ENCODE measurements at regions not wholly inside any gene's neighbourhood (a gene's known extent, or its start where the extent isn't known, plus 50 kb on each side); places are given as distances from the start of the nearest gene placed in this dataset.
A peak's percentile ranks its signal among the peaks of the same experiment; 100 is the strongest.

GRCh38 chr1:87521452-87521851 is 192.8 kb downstream of the LMO4 start:
- Histone ChIP-seq H3K9me3 (ENCODE audit: control insufficient read depth, insufficient read depth, low read depth, low read length) (no peaks in the 10 kb centered on the region), H3K36me3 (ENCODE audit: control insufficient read depth, insufficient read depth, low read length) (no peaks in the 10 kb centered on the region), H3K79me2 (ENCODE audit: control insufficient read depth, insufficient read depth, low read length) (no peaks in the 10 kb centered on the region), H3K4me1 (ENCODE audit: control insufficient read depth, extremely low read depth, insufficient read depth, low read length) (no peaks in the 10 kb centered on the region), H3K9ac (ENCODE audit: insufficient read depth, low read length) (no peak overlapping the region), H3K27ac (ENCODE audit: insufficient read depth, low read length) (no peak overlapping the region), H3K4me3 (replicated peaks in 1 of 4; ENCODE audit: control extremely low read depth in 1 of 4, insufficient read depth in 1 of 4, low read depth in 3 of 4, low read length in 4 of 4) (no peak overlapping the region), H4K20me1 (ENCODE audit: control insufficient read depth, extremely low read depth, insufficient read depth, low read length) (no peaks in the 10 kb centered on the region), H3K4me2 (ENCODE audit: extremely low read depth, insufficient read depth, low read length) (no peak overlapping the region), H3K27me3 (ENCODE audit: control insufficient read depth, insufficient read depth, low read length) (no peaks in the 10 kb centered on the region), H2AFZ (ENCODE audit: low read length) (no peak overlapping the region)
- TF ChIP-seq CTCF (conservative IDR thresholded peaks at IDR 0.05 in 1 of 2, IDR thresholded peaks at IDR 0.05 in 1 of 2; ENCODE audit: low read depth in 1 of 2, low read length in 2 of 2) (no peak), EZH2 (IDR thresholded peaks at IDR 0.05; ENCODE audit: low read length, missing control alignments) (no peak)
- DNase-seq (ENCODE audit: low read depth in 2 of 2): no peak

GRCh38 chr1:87523466-87523865 is 194.8 kb downstream of the LMO4 start:
- no peak overlapping the region for H3K4me2 ChIP-seq (ENCODE audit: extremely low read depth, insufficient read depth, low read length)
- no peak overlapping the region for H3K4me3 ChIP-seq (replicated peaks in 1 of 4; ENCODE audit: control extremely low read depth in 1 of 4, insufficient read depth in 1 of 4, low read depth in 3 of 4, low read length in 4 of 4)
- H4K20me1 ChIP-seq (ENCODE audit: control insufficient read depth, extremely low read depth, insufficient read depth, low read length): no peaks in the 10 kb centered on the region
- H3K9me3 ChIP-seq (ENCODE audit: control insufficient read depth, insufficient read depth, low read depth, low read length): no peaks in the 10 kb centered on the region
- no peaks in the 10 kb centered on the region for H3K36me3 ChIP-seq (ENCODE audit: control insufficient read depth, insufficient read depth, low read length)
- H2AFZ ChIP-seq (ENCODE audit: low read length): no peak overlapping the region
- H3K79me2 ChIP-seq (ENCODE audit: control insufficient read depth, insufficient read depth, low read length): no peaks in the 10 kb centered on the region
- no peak for TF ChIP-seq EZH2 (IDR thresholded peaks at IDR 0.05; ENCODE audit: low read length, missing control alignments)
- no peak for TF ChIP-seq CTCF (conservative IDR thresholded peaks at IDR 0.05 in 1 of 2, IDR thresholded peaks at IDR 0.05 in 1 of 2; ENCODE audit: low read depth in 1 of 2, low read length in 2 of 2)
- no peak overlapping the region for H3K9ac ChIP-seq (ENCODE audit: insufficient read depth, low read length)
- H3K4me1 ChIP-seq (ENCODE audit: control insufficient read depth, extremely low read depth, insufficient read depth, low read length): no peaks in the 10 kb centered on the region
- no peaks in the 10 kb centered on the region for H3K27me3 ChIP-seq (ENCODE audit: control insufficient read depth, insufficient read depth, low read length)
- DNase-seq (ENCODE audit: low read depth in 2 of 2): peak; percentile 39 to 57
- no peak overlapping the region for H3K27ac ChIP-seq (ENCODE audit: insufficient read depth, low read length)

- H3K9ac ChIP-seq (ENCODE audit: insufficient read depth, low read length): no peak overlapping the region
- H3K79me2 ChIP-seq (ENCODE audit: control insufficient read depth, insufficient read depth, low read length): no peaks in the 10 kb centered on the region
- H3K27me3 ChIP-seq (ENCODE audit: control insufficient read depth, insufficient read depth, low read length): no peaks in the 10 kb centered on the region
- H3K4me3 ChIP-seq (replicated peaks in 1 of 4; ENCODE audit: control extremely low read depth in 1 of 4, insufficient read depth in 1 of 4, low read depth in 3 of 4, low read length in 4 of 4): no peak overlapping the region
- peak in 1 of 2 donors; percentile 32 for DNase-seq (ENCODE audit: low read depth in 2 of 2)
- no peaks in the 10 kb centered on the region for H4K20me1 ChIP-seq (ENCODE audit: control insufficient read depth, extremely low read depth, insufficient read depth, low read length)
- H2AFZ ChIP-seq (ENCODE audit: low read length): peak overlapping the region; percentile 11
- no peak for TF ChIP-seq CTCF (conservative IDR thresholded peaks at IDR 0.05 in 1 of 2, IDR thresholded peaks at IDR 0.05 in 1 of 2; ENCODE audit: low read depth in 1 of 2, low read length in 2 of 2)
- no peak for TF ChIP-seq EZH2 (IDR thresholded peaks at IDR 0.05; ENCODE audit: low read length, missing control alignments)
- H3K4me2 ChIP-seq (ENCODE audit: extremely low read depth, insufficient read depth, low read length): peak overlapping the region; percentile 28
- H3K27ac ChIP-seq (ENCODE audit: insufficient read depth, low read length): no peak overlapping the region
- H3K36me3 ChIP-seq (ENCODE audit: control insufficient read depth, insufficient read depth, low read length): no peaks in the 10 kb centered on the region
- no peaks in the 10 kb centered on the region for H3K9me3 ChIP-seq (ENCODE audit: control insufficient read depth, insufficient read depth, low read depth, low read length)
- H3K4me1 ChIP-seq (ENCODE audit: control insufficient read depth, extremely low read depth, insufficient read depth, low read length): no peaks in the 10 kb centered on the region
These were observed 195.5 kb downstream of the LMO4 start for GRCh38 chr1:87524021-87524754.

Measured in fibroblast of lung (primary cell).